ENCODE measurements at regions not wholly inside any gene's neighbourhood (a gene's known extent, or its start where the extent isn't known, plus 50 kb on each side); places are given as distances from the start of the nearest gene placed in this dataset.

GRCh38 chr3:101984356-101984755 is 135.0 kb downstream of the NFKBIZ start:
- Histone ChIP-seq H4K20me1 (ENCODE audit: insufficient read depth) (no peaks in the 10 kb centered on the region), H3K27ac (ENCODE audit: low read length) (no peak overlapping the region), H3K9ac (ENCODE audit: low read length) (no peak overlapping the region), H2AFZ (ENCODE audit: low read depth, low read length) (no peak overlapping the region), H3K36me3 (ENCODE audit: insufficient read depth, low read length) (no peaks in the 10 kb centered on the region), H3K9me3 (ENCODE audit: low read length) (no peaks in the 10 kb centered on the region), H3K79me2 (replicated peaks; ENCODE audit: insufficient read depth, low read length) (no peaks in the 10 kb centered on the region), H3K4me2 (ENCODE audit: low read length) (no peak overlapping the region), H3K9me2 (ENCODE audit: insufficient read depth, low read length) (no peaks in the 10 kb centered on the region), H3K4me3 (ENCODE audit: low read length) (no peak overlapping the region), H3F3A (ENCODE audit: insufficient read depth, low read length, poor library complexity, severe bottlenecking) (no peaks in the 10 kb centered on the region), H3K27me3 (ENCODE audit: insufficient read depth, low read depth, low read length) (no peaks in the 10 kb centered on the region)
- TF ChIP-seq EP300 (conservative IDR thresholded peaks at IDR 0.05; ENCODE audit: poor library complexity, severe bottlenecking) (no peak), SMC3 (conservative IDR thresholded peaks at IDR 0.05; ENCODE audit: poor library complexity) (no peak), TAF1 (IDR thresholded peaks at IDR 0.05; ENCODE audit: low read depth) (no peak), RAD21 (conservative IDR thresholded peaks at IDR 0.05) (no peak), POLR2AphosphoS5 (IDR thresholded peaks at IDR 0.05) (no peak), EZH2 (IDR thresholded peaks at IDR 0.05; ENCODE audit: borderline replicate concordance, insufficient read depth, low read length, poor library complexity, severe bottlenecking) (no peak), CTCF (IDR thresholded peaks at IDR 0.05; ENCODE audit: poor library complexity, severe bottlenecking) (no peak), REST (IDR thresholded peaks at IDR 0.05; ENCODE audit: borderline replicate concordance) (no peak), MXI1 (conservative IDR thresholded peaks at IDR 0.05; ENCODE audit: poor library complexity, severe bottlenecking) (no peak)

- Histone ChIP-seq H3K4me3 (ENCODE audit: low read length) (no peak overlapping the region), H4K20me1 (ENCODE audit: insufficient read depth) (no peaks in the 10 kb centered on the region), H3K27me3 (ENCODE audit: insufficient read depth, low read depth, low read length) (no peaks in the 10 kb centered on the region), H3K27ac (ENCODE audit: low read length) (no peak overlapping the region), H3F3A (ENCODE audit: insufficient read depth, low read length, poor library complexity, severe bottlenecking) (no peaks in the 10 kb centered on the region), H3K79me2 (replicated peaks; ENCODE audit: insufficient read depth, low read length) (no peaks in the 10 kb centered on the region), H3K9me3 (ENCODE audit: low read length) (no peaks in the 10 kb centered on the region), H3K4me2 (ENCODE audit: low read length) (no peak overlapping the region), H3K36me3 (ENCODE audit: insufficient read depth, low read length) (no peaks in the 10 kb centered on the region), H2AFZ (ENCODE audit: low read depth, low read length) (no peak overlapping the region), H3K9me2 (ENCODE audit: insufficient read depth, low read length) (no peaks in the 10 kb centered on the region), H3K9ac (ENCODE audit: low read length) (no peak overlapping the region)
- TF ChIP-seq TAF1 (IDR thresholded peaks at IDR 0.05; ENCODE audit: low read depth) (no peak), MXI1 (conservative IDR thresholded peaks at IDR 0.05; ENCODE audit: poor library complexity, severe bottlenecking) (no peak), RAD21 (conservative IDR thresholded peaks at IDR 0.05) (no peak), POLR2AphosphoS5 (IDR thresholded peaks at IDR 0.05) (no peak), SMC3 (conservative IDR thresholded peaks at IDR 0.05; ENCODE audit: poor library complexity) (no peak), CTCF (IDR thresholded peaks at IDR 0.05; ENCODE audit: poor library complexity, severe bottlenecking) (no peak), EP300 (conservative IDR thresholded peaks at IDR 0.05; ENCODE audit: poor library complexity, severe bottlenecking) (no peak), EZH2 (IDR thresholded peaks at IDR 0.05; ENCODE audit: borderline replicate concordance, insufficient read depth, low read length, poor library complexity, severe bottlenecking) (no peak), REST (IDR thresholded peaks at IDR 0.05; ENCODE audit: borderline replicate concordance) (no peak)
These were observed 139.3 kb downstream of the NFKBIZ start for GRCh38 chr3:101988596-101988995.
